PC-3 (cell line): ENCODE measurements at regions not wholly inside any gene's neighbourhood (a gene's known extent, or its start where the extent isn't known, plus 50 kb on each side); places are given as distances from the start of the nearest gene placed in this dataset.

Experiments used
- CTCF ChIP-seq: fragments of 300-600 bp; sonication (generic); conservative IDR thresholded peaks from 2 replicates; pipeline ENCODE4 v1.5.1; 2017; ENCODE audit warnings: antibody characterized with exemption, low read depth, mild to moderate bottlenecking, low read length
- EZH2 ChIP-seq: fragments of 300-600 bp; sonication (generic); IDR thresholded peaks from one replicate; pipeline ENCODE4 v1.6.1; 2017; ENCODE audit warnings: antibody characterized with exemption, mild to moderate bottlenecking, low read length; ENCODE audit not compliant: unreplicated experiment
- EZH2phosphoT487 ChIP-seq: fragments of 300-600 bp; sonication (generic); IDR thresholded peaks from 2 replicates; pipeline ENCODE4 v1.6.1; 2018; ENCODE audit warnings: mild to moderate bottlenecking, antibody characterized with exemption, low read length, borderline replicate concordance

- no peak for TF ChIP-seq CTCF
- no peak for TF ChIP-seq EZH2
- no peak for TF ChIP-seq EZH2phosphoT487
These were observed 178.5 kb downstream of the MAF start for GRCh38 chr16:79422064-79422463.
